WTC11 (cell line): ENCODE measurements at regions not wholly inside any gene's neighbourhood (a gene's known extent, or its start where the extent isn't known, plus 50 kb on each side); places are given as distances from the start of the nearest gene placed in this dataset.

ENCODE experiments used
- ESRRA ChIP-seq: sonication (generic); formaldehyde crosslinking; IDR thresholded peaks from 2 replicates; pipeline ENCODE4 v1.8.1; 2022; ENCODE audit warnings: mild to moderate bottlenecking, missing genetic modification reagents, borderline replicate concordance
- FOXJ3 ChIP-seq: sonication (generic); formaldehyde crosslinking; IDR thresholded peaks from 2 replicates; pipeline ENCODE4 v1.9.0; 2021; ENCODE audit warnings: missing genetic modification reagents, mild to moderate bottlenecking, borderline replicate concordance
- NR2C2 ChIP-seq: sonication (generic); formaldehyde crosslinking; IDR thresholded peaks from 2 replicates; pipeline ENCODE4 v1.8.0; 2022; ENCODE audit warnings: mild to moderate bottlenecking, missing genetic modification reagents
- RELA ChIP-seq: sonication (generic); formaldehyde crosslinking; IDR thresholded peaks from 2 replicates; pipeline ENCODE4 v1.8.1; 2022; ENCODE audit warnings: missing genetic modification reagents, mild to moderate bottlenecking, borderline replicate concordance
- ZBTB21 ChIP-seq: sonication (generic); formaldehyde crosslinking; IDR thresholded peaks from 2 replicates; pipeline ENCODE4 v1.8.1; 2023; ENCODE audit warnings: mild to moderate bottlenecking, missing genetic modification reagents, borderline replicate concordance
- TF ChIP-seq, protein P1 (sequence below): sonication (generic); formaldehyde crosslinking; IDR thresholded peaks from 2 replicates; pipeline ENCODE4 v1.8.0; 2022; ENCODE audit warnings: mild to moderate bottlenecking, missing genetic modification reagents
- TF ChIP-seq, protein P2 (sequence below): sonication (generic); formaldehyde crosslinking; IDR thresholded peaks from 2 replicates; pipeline ENCODE4 v1.8.0; 2022; ENCODE audit warnings: mild to moderate bottlenecking, missing genetic modification reagents
- TF ChIP-seq, protein P3 (sequence below): fragments of 200-600 bp; IDR thresholded peaks from 2 replicates; pipeline ENCODE4 v1.8.0; 2022; ENCODE audit warnings: antibody characterized with exemption
- TF ChIP-seq, protein P4 (sequence below): sonication (generic); formaldehyde crosslinking; IDR thresholded peaks from 2 replicates; pipeline ENCODE4 v1.8.1; 2022; ENCODE audit warnings: low read depth, missing genetic modification reagents, borderline replicate concordance
- TF ChIP-seq, protein P5 (sequence below): sonication (generic); formaldehyde crosslinking; conservative IDR thresholded peaks from 2 replicates; pipeline ENCODE4 v1.8.1; 2022; ENCODE audit warnings: mild to moderate bottlenecking, missing genetic modification reagents
- TF ChIP-seq, protein P6 (sequence below): sonication (generic); formaldehyde crosslinking; IDR thresholded peaks from 2 replicates; pipeline ENCODE4 v1.8.1; 2023; ENCODE audit warnings: mild to moderate bottlenecking, missing genetic modification reagents, moderate library complexity
- TF ChIP-seq, protein P7 (sequence below): fragments of 250-450 bp; sonication (Bioruptor Pico); IDR thresholded peaks from 2 replicates; pipeline ENCODE4 v1.9.0; 2021; ENCODE audit warnings: moderate library complexity, mild to moderate bottlenecking, inconsistent platforms, borderline replicate concordance
- TF ChIP-seq, protein P8 (sequence below): sonication (generic); formaldehyde crosslinking; IDR thresholded peaks from 2 replicates; pipeline ENCODE4 v1.8.1; 2023; ENCODE audit warnings: mild to moderate bottlenecking, missing genetic modification reagents
- TF ChIP-seq, protein P9 (sequence below): sonication (generic); formaldehyde crosslinking; IDR thresholded peaks from 2 replicates; pipeline ENCODE4 v1.8.0; 2022; ENCODE audit warnings: mild to moderate bottlenecking, missing genetic modification reagents

DNA sequence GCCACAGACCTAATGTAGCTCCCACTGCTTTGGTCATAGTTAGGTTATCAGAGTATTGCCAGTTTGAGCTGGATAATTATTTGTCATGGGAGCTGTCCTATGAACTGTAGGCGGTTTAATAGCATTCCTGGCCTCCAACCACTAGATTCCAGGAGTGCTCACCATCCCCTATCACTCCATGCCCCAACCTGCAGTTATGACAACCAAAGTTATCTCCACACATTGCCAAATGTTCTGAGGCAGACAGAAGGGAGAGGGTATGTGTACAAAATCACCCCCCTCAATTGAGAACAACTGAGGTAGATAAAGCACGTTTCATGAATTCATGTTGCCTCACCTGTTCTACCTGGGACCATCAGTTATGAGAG lies 119.0 kb upstream of the CACUL1 start:
- TF ChIP-seq, protein P1, sequence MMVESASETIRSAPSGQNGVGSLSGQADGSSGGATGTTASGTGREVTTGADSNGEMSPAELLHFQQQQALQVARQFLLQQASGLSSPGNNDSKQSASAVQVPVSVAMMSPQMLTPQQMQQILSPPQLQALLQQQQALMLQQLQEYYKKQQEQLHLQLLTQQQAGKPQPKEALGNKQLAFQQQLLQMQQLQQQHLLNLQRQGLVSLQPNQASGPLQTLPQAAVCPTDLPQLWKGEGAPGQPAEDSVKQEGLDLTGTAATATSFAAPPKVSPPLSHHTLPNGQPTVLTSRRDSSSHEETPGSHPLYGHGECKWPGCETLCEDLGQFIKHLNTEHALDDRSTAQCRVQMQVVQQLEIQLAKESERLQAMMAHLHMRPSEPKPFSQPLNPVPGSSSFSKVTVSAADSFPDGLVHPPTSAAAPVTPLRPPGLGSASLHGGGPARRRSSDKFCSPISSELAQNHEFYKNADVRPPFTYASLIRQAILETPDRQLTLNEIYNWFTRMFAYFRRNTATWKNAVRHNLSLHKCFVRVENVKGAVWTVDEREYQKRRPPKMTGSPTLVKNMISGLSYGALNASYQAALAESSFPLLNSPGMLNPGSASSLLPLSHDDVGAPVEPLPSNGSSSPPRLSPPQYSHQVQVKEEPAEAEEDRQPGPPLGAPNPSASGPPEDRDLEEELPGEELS (CRISPR knock-in tag): no peak
- TF ChIP-seq, protein P2, sequence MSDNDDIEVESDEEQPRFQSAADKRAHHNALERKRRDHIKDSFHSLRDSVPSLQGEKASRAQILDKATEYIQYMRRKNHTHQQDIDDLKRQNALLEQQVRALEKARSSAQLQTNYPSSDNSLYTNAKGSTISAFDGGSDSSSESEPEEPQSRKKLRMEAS (CRISPR knock-in tag): no peak
- TF ChIP-seq, protein P3, sequence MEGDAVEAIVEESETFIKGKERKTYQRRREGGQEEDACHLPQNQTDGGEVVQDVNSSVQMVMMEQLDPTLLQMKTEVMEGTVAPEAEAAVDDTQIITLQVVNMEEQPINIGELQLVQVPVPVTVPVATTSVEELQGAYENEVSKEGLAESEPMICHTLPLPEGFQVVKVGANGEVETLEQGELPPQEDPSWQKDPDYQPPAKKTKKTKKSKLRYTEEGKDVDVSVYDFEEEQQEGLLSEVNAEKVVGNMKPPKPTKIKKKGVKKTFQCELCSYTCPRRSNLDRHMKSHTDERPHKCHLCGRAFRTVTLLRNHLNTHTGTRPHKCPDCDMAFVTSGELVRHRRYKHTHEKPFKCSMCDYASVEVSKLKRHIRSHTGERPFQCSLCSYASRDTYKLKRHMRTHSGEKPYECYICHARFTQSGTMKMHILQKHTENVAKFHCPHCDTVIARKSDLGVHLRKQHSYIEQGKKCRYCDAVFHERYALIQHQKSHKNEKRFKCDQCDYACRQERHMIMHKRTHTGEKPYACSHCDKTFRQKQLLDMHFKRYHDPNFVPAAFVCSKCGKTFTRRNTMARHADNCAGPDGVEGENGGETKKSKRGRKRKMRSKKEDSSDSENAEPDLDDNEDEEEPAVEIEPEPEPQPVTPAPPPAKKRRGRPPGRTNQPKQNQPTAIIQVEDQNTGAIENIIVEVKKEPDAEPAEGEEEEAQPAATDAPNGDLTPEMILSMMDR: no peak
- TF ChIP-seq, protein P4, sequence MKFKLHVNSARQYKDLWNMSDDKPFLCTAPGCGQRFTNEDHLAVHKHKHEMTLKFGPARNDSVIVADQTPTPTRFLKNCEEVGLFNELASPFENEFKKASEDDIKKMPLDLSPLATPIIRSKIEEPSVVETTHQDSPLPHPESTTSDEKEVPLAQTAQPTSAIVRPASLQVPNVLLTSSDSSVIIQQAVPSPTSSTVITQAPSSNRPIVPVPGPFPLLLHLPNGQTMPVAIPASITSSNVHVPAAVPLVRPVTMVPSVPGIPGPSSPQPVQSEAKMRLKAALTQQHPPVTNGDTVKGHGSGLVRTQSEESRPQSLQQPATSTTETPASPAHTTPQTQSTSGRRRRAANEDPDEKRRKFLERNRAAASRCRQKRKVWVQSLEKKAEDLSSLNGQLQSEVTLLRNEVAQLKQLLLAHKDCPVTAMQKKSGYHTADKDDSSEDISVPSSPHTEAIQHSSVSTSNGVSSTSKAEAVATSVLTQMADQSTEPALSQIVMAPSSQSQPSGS (CRISPR knock-in tag): no peak
- no peak for TF ChIP-seq NR2C2 (CRISPR knock-in tag)
- TF ChIP-seq, protein P5, sequence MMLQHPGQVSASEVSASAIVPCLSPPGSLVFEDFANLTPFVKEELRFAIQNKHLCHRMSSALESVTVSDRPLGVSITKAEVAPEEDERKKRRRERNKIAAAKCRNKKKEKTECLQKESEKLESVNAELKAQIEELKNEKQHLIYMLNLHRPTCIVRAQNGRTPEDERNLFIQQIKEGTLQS: no peak
- no peak for TF ChIP-seq FOXJ3 (CRISPR knock-in tag)
- TF ChIP-seq, protein P6, sequence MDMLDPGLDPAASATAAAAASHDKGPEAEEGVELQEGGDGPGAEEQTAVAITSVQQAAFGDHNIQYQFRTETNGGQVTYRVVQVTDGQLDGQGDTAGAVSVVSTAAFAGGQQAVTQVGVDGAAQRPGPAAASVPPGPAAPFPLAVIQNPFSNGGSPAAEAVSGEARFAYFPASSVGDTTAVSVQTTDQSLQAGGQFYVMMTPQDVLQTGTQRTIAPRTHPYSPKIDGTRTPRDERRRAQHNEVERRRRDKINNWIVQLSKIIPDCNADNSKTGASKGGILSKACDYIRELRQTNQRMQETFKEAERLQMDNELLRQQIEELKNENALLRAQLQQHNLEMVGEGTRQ: no peak
- TF ChIP-seq ZBTB21 (CRISPR knock-in tag): no peak
- no peak for TF ChIP-seq ESRRA (CRISPR knock-in tag)
- no peak for TF ChIP-seq RELA (CRISPR knock-in tag)
- TF ChIP-seq, protein P7, sequence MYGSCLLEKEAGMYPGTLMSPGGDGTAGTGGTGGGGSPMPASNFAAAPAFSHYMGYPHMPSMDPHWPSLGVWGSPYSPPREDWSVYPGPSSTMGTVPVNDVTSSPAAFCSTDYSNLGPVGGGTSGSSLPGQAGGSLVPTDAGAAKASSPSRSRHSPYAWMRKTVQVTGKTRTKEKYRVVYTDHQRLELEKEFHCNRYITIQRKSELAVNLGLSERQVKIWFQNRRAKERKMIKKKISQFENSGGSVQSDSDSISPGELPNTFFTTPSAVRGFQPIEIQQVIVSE: no peak
- TF ChIP-seq, protein P8, sequence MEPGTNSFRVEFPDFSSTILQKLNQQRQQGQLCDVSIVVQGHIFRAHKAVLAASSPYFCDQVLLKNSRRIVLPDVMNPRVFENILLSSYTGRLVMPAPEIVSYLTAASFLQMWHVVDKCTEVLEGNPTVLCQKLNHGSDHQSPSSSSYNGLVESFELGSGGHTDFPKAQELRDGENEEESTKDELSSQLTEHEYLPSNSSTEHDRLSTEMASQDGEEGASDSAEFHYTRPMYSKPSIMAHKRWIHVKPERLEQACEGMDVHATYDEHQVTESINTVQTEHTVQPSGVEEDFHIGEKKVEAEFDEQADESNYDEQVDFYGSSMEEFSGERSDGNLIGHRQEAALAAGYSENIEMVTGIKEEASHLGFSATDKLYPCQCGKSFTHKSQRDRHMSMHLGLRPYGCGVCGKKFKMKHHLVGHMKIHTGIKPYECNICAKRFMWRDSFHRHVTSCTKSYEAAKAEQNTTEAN (CRISPR knock-in tag): no peak
- TF ChIP-seq, protein P9, sequence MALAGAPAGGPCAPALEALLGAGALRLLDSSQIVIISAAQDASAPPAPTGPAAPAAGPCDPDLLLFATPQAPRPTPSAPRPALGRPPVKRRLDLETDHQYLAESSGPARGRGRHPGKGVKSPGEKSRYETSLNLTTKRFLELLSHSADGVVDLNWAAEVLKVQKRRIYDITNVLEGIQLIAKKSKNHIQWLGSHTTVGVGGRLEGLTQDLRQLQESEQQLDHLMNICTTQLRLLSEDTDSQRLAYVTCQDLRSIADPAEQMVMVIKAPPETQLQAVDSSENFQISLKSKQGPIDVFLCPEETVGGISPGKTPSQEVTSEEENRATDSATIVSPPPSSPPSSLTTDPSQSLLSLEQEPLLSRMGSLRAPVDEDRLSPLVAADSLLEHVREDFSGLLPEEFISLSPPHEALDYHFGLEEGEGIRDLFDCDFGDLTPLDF (CRISPR knock-in tag): no peak
